ENCODE measurements at regions not wholly inside any gene's neighbourhood (a gene's known extent, or its start where the extent isn't known, plus 50 kb on each side); places are given as distances from the start of the nearest gene placed in this dataset.

- no peak for TF ChIP-seq POLR2AphosphoS5 (IDR thresholded peaks at IDR 0.05)
- TF ChIP-seq CTCF (IDR thresholded peaks at IDR 0.05): no peak
- no peak for TF ChIP-seq EP300 (IDR thresholded peaks at IDR 0.05)
- TF ChIP-seq POLR2A (IDR thresholded peaks at IDR 0.05): no peak
Observed at GRCh38 chr5:87653242-87653641, 240.5 kb upstream of the CCNH start.
